Heart left ventricle (tissue), 13 donors: ENCODE measurements at regions not wholly inside any gene's neighbourhood (a gene's known extent, or its start where the extent isn't known, plus 50 kb on each side); places are given as distances from the start of the nearest gene placed in this dataset.

Source experiments
- POLR2A ChIP-seq, 2 donors: fragments of 450-650 bp; IDR thresholded peaks; one replicate each; pipeline ENCODE4 v1.6.1; 2017; ENCODE audit warnings: antibody characterized with exemption in 2 of 2, mild to moderate bottlenecking in 2 of 2, moderate library complexity in 2 of 2
- TF ChIP-seq, protein P1 (sequence below), 12 donors: fragments of 200-600 bp; sonication (generic) in 4 of 12; IDR thresholded peaks; one replicate each; pipeline versions ENCODE4 v1.5.0 to v1.8.0; 2018 to 2022; ENCODE audit warnings: antibody characterized with exemption in 12 of 12, mild to moderate bottlenecking in 5 of 12
- donor health status: ischemic (EF 13 %, LVEDD 7.1; RV severe dilation, severe dysfunction).
- donor health status: DM: no; HTN: yes; CAD: no.
- donor health status: DM: no; HTN: no; CAD: no.
- donor health status: ischemic (EF 25% LVEDD 6.9; RV normal size, moderate dysfunction).
- donor health status: ischemic (EF 25% LVEDD 5.7; RV mildly dilated, moderate dysfunction).
- donor health status: ischemic (EF 35%, LVEDD 5.7; RV mildly dilated, moderate dysfunction).
- donor health status: nonischemic (EF 11% LVEDD 7.7; RV severe dilation, severe dysfunction).
- donor health status: DM: yes; HTN: yes; CAD: no.
- donor health status: PGD.
- donor health status: ischemic (EF 29% LVEDD 5.4; RV normal size, mild dysfunction).
- donor health status: nonischemic (EF 23%, LVEDD 6.1; RV moderate dilation, normal function).

GRCh38 chr1:168932539-168932938, 174.0 kb upstream of the ATP1B1 start:
- TF ChIP-seq, protein P1, sequence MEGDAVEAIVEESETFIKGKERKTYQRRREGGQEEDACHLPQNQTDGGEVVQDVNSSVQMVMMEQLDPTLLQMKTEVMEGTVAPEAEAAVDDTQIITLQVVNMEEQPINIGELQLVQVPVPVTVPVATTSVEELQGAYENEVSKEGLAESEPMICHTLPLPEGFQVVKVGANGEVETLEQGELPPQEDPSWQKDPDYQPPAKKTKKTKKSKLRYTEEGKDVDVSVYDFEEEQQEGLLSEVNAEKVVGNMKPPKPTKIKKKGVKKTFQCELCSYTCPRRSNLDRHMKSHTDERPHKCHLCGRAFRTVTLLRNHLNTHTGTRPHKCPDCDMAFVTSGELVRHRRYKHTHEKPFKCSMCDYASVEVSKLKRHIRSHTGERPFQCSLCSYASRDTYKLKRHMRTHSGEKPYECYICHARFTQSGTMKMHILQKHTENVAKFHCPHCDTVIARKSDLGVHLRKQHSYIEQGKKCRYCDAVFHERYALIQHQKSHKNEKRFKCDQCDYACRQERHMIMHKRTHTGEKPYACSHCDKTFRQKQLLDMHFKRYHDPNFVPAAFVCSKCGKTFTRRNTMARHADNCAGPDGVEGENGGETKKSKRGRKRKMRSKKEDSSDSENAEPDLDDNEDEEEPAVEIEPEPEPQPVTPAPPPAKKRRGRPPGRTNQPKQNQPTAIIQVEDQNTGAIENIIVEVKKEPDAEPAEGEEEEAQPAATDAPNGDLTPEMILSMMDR (IDR thresholded peaks at IDR 0.05), result no peak
- TF ChIP-seq POLR2A (IDR thresholded peaks at IDR 0.05), result no peak
